Gastrocnemius medialis (tissue), 4 donors: ENCODE measurements at regions not wholly inside any gene's neighbourhood (a gene's known extent, or its start where the extent isn't known, plus 50 kb on each side); places are given as distances from the start of the nearest gene placed in this dataset.
"Not testable (repeated sequence)": the region's sequence is repeated elsewhere in the genome, so short reads cannot be mapped to it uniquely, and the experiment has no call there.

Source experiments
- ATAC-seq, 2 donors: fragments of 150-250 bp; one replicate each; pipeline ENCODE4 v1.9.1; 2016
- DNase-seq, 2 donors: peaks; one replicate each; pipeline ENCODE4 v3.0.0-alpha.2; 2019
- H3K27ac ChIP-seq, 4 donors: fragments of 200-600 bp; sonication (generic); 1 replicate in 1 of 4; 2 replicates in 3 of 4; pipeline ENCODE4 v1.5.1; 2016 to 2018; ENCODE audit warnings: mild to moderate bottlenecking in 2 of 4, moderate library complexity in 1 of 4
- H3K27me3 ChIP-seq, 3 donors: fragments of 200-600 bp; sonication (generic) in 2 of 3; 1 replicate in 1 of 3; 2 replicates in 2 of 3; pipeline versions ENCODE4 v1.5.1 to v1.6.0; 2016 to 2019; ENCODE audit warnings: mild to moderate bottlenecking in 1 of 3, moderate library complexity in 1 of 3
- H3K36me3 ChIP-seq, 2 donors: fragments of 200-600 bp; sonication (generic) in 1 of 2; one replicate each; pipeline ENCODE4 v1.5.1; 2017 to 2018
- H3K4me1 ChIP-seq, 2 donors: fragments of 200-600 bp; sonication (generic) in 1 of 2; one replicate each; pipeline ENCODE4 v1.5.1; 2016 to 2017; ENCODE audit warnings: mild to moderate bottlenecking in 2 of 2
- H3K4me3 ChIP-seq, 4 donors: fragments of 200-600 bp; sonication (generic) in 3 of 4; 1 replicate in 1 of 4; 2 replicates in 3 of 4; pipeline ENCODE4 v1.5.1; 2016 to 2019; ENCODE audit warnings: mild to moderate bottlenecking in 2 of 4
- H3K9me3 ChIP-seq, 3 donors: fragments of 200-600 bp; sonication (generic) in 2 of 3; 1 replicate in 1 of 3; 2 replicates in 2 of 3; pipeline ENCODE4 v1.5.1; 2016 to 2019
- in situ Hi-C, 4 donors: fragments of 200-750 bp; cut with MboI; loops; one replicate each; pipeline versions ENCODE4 v1.15.0 to v1.8.0; 2017; ENCODE audit warnings: low sequenced_read_pairs in 4 of 4
- intact Hi-C: fragments of 100-400 bp; cut with DNase I; formaldehyde crosslinking; loops from one replicate; pipeline ENCODE4 v1.15.1; 2023; ENCODE audit warnings: low total_unique reads

GRCh38 chr2:89876445-89876844 is 1185.0 kb downstream of the RPIA start:
- DNase-seq, H3K4me1 ChIP-seq, H3K27ac ChIP-seq, ATAC-seq, H3K27me3 ChIP-seq, in situ Hi-C loops, intact Hi-C loops, H3K36me3 ChIP-seq, H3K9me3 ChIP-seq, H3K4me3 ChIP-seq: not testable (repeated sequence)

GRCh38 chr2:89876878-89877277 is 1185.4 kb downstream of the RPIA start:
- H3K36me3 ChIP-seq, intact Hi-C loops, in situ Hi-C loops, DNase-seq, ATAC-seq, H3K27me3 ChIP-seq, H3K9me3 ChIP-seq, H3K4me3 ChIP-seq, H3K4me1 ChIP-seq, H3K27ac ChIP-seq: not testable (repeated sequence)

- H3K9me3 ChIP-seq, DNase-seq, H3K4me1 ChIP-seq, ATAC-seq, H3K4me3 ChIP-seq, intact Hi-C loops, in situ Hi-C loops, H3K27me3 ChIP-seq, H3K27ac ChIP-seq, H3K36me3 ChIP-seq: not testable (repeated sequence)
Measured at GRCh38 chr2:89882880-89883279, 1191.4 kb downstream of the RPIA start.

- intact Hi-C loops, H3K9me3 ChIP-seq, ATAC-seq, DNase-seq, H3K36me3 ChIP-seq, H3K4me1 ChIP-seq, H3K27me3 ChIP-seq, in situ Hi-C loops, H3K4me3 ChIP-seq, H3K27ac ChIP-seq: not testable (repeated sequence)
Measured at GRCh38 chr2:89883624-89884023, 1192.2 kb downstream of the RPIA start.

GRCh38 chr2:89885071-89885470 is 1193.6 kb downstream of the RPIA start:
- H3K27ac ChIP-seq = not testable (repeated sequence)

GRCh38 chr2:89888693-89889092 is 1197.2 kb downstream of the RPIA start:
- intact Hi-C loops, H3K36me3 ChIP-seq, H3K9me3 ChIP-seq, H3K4me3 ChIP-seq, in situ Hi-C loops, H3K4me1 ChIP-seq, DNase-seq, H3K27ac ChIP-seq, ATAC-seq, H3K27me3 ChIP-seq: not testable (repeated sequence)

More at GRCh38 chr2:89885071-89885470, 1193.6 kb downstream of the RPIA start:
- ATAC-seq, in situ Hi-C loops, H3K9me3 ChIP-seq, intact Hi-C loops, H3K27me3 ChIP-seq, H3K4me3 ChIP-seq, H3K4me1 ChIP-seq, DNase-seq, H3K36me3 ChIP-seq: not testable (repeated sequence)

GRCh38 chr2:89890185-89890773 is 1198.8 kb downstream of the RPIA start:
- H3K4me1 ChIP-seq, ATAC-seq, H3K27ac ChIP-seq, H3K9me3 ChIP-seq, DNase-seq, intact Hi-C loops, H3K27me3 ChIP-seq, H3K4me3 ChIP-seq, H3K36me3 ChIP-seq, in situ Hi-C loops: not testable (repeated sequence)

GRCh38 chr2:89894988-89895387 is 1203.5 kb downstream of the RPIA start:
- H3K27me3 ChIP-seq, DNase-seq, H3K36me3 ChIP-seq, intact Hi-C loops, H3K9me3 ChIP-seq, ATAC-seq, H3K4me1 ChIP-seq, H3K4me3 ChIP-seq, in situ Hi-C loops, H3K27ac ChIP-seq: not testable (repeated sequence)

- H3K9me3 ChIP-seq, H3K4me3 ChIP-seq, intact Hi-C loops, in situ Hi-C loops, H3K27ac ChIP-seq, H3K36me3 ChIP-seq, H3K27me3 ChIP-seq, ATAC-seq, DNase-seq, H3K4me1 ChIP-seq: not testable (repeated sequence)
Measured at GRCh38 chr2:89895629-89896028, 1204.2 kb downstream of the RPIA start.

- H3K27me3 ChIP-seq, DNase-seq, intact Hi-C loops, H3K27ac ChIP-seq, in situ Hi-C loops, H3K36me3 ChIP-seq, ATAC-seq, H3K4me1 ChIP-seq, H3K4me3 ChIP-seq, H3K9me3 ChIP-seq: not testable (repeated sequence)
Measured at GRCh38 chr2:89927018-89927417, 1235.5 kb downstream of the RPIA start.

- in situ Hi-C loops, intact Hi-C loops: not testable (repeated sequence)
Measured at GRCh38 chr2:89935436-89935835, 1244.0 kb downstream of the RPIA start.

GRCh38 chr2:89936011-89936410 is 1244.5 kb downstream of the RPIA start:
- intact Hi-C loops, H3K36me3 ChIP-seq, H3K4me1 ChIP-seq, H3K27ac ChIP-seq, DNase-seq, H3K4me3 ChIP-seq, ATAC-seq, H3K9me3 ChIP-seq, H3K27me3 ChIP-seq, in situ Hi-C loops: not testable (repeated sequence)

More at GRCh38 chr2:89935436-89935835, 1244.0 kb downstream of the RPIA start:
- DNase-seq, H3K4me3 ChIP-seq, H3K9me3 ChIP-seq, H3K36me3 ChIP-seq, ATAC-seq, H3K27me3 ChIP-seq, H3K27ac ChIP-seq, H3K4me1 ChIP-seq: not testable (repeated sequence)
